Urothelium cell line (cell line): ENCODE measurements at regions not wholly inside any gene's neighbourhood (a gene's known extent, or its start where the extent isn't known, plus 50 kb on each side); places are given as distances from the start of the nearest gene placed in this dataset.
"Not testable (repeated sequence)": the region's sequence is repeated elsewhere in the genome, so short reads cannot be mapped to it uniquely, and the experiment has no call there.

ENCODE experiments used
- DNase-seq: peaks from one replicate; pipeline ENCODE4 v3.0.0; 2011; ENCODE audit warnings: low spot score, mixed read lengths
- FAIRE-seq: peaks from 2 replicates; lab custom pipeline; 2011; peaks lifted over from hg19 to GRCh38; lab: Jason Lieb, UNC

- FAIRE-seq, DNase-seq: not testable (repeated sequence)
These were observed 119.6 kb upstream of the FAR2 start for GRCh38 chr12:29029484-29029883.

DNA sequence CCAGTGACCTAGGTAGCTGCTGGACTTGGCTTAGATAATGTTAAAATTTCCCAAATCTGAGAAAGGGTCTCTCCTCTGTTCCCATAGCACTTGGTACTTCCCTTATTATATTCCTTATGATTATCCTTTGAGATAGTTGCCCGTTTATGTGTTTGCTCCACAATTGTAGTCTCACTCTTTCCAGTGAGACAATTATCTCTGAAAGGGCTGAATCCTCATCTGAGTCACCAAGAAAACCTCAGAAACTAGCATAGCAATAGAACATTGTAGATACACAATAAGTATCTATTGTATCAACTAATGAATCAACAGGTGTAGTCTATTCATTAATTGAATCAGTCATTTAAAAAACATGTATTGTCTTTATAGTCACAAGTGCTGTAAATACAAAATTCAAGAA is 119.1 kb upstream of the FAR2 start:
- FAIRE-seq, result no peak
- no peak for DNase-seq

GRCh38 chr12:29032446-29032845 is 116.6 kb upstream of the FAR2 start:
- no peak for DNase-seq
- no peak for FAIRE-seq

DNA sequence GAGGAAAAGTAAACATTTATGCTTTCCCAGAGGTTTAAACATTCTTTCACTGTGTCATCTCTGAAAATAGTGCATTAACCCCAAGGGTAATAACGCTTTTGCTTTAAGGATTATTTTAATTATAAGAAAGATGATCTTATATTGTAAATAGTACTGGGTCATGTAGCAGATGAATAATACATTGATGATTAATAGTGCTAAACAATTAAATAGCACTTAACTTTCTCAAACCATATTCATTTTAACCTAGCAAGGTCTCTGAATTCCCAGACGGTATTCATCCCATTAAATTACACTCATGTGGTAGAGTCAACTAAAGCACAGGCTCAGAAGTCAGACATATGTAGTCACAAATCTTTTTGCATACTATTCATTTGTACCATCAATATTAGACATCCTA is 115.6 kb upstream of the FAR2 start:
- FAIRE-seq, result no peak

GRCh38 chr12:29035112-29035511 is 114.0 kb upstream of the FAR2 start:
- FAIRE-seq, result no peak
- no peak for DNase-seq

More for the DNA sequence above, 115.6 kb upstream of the FAR2 start:
- no peak for DNase-seq

GRCh38 chr12:29039013-29039412 is 110.1 kb upstream of the FAR2 start:
- FAIRE-seq (no peak), DNase-seq (no peak)

DNA sequence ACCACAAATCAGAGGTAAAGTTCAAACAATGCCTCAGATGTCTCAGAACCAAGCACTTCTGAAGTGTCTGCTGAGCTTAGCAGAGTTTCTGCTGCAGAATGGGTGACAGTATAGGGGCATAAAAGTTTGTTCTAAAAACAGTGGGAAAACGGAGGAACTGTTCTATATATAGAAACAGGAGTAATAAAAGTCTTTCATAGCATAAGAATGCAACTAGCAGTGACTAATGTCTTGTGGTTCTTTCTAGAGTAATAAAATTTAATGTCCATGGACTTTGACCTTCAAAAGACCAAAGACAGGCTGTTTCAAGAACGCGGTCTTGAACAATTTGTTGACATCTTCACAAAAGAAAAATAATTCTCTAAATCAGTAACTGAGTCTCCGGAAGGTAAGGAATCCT is 107.5 kb upstream of the FAR2 start:
- no peak for FAIRE-seq
- DNase-seq, result peak; percentile 62

DNA sequence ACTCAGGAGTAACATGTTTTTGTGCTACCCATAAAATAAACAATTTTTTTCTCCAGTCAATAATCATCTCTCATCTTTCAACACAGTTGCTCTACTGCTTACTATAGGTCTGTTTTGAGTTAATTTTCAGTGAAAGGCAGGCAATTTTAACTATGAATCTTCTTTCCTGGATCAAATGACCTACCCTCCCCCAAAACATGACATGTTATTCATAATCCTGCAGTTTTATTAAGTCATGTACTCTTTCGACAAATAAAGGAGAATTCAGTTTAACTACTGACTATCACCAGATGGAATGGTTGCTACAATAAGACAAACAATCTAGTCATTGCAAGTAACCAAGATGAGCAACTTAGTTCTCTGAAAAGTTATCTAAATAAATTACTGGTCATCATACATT is 106.0 kb upstream of the FAR2 start:
- no peak for FAIRE-seq
- no peak for DNase-seq

DNA sequence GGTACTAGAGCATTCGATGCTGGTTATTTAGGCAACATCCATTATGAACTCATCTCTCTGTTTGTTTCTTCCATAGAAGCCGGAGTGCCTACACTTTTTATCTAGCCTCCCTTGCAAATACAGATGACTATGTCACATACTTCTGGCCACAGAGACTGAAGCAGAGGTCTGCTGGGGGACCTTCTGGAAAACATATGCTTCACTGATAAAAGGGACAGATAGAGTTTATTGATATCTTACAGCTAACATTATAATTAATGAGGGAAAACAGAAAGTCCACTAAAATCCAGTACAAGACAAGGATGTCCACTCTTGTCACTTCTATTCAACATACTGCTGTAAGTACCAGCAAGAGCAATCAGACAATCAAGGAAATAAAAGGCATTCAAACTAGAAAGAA is 104.3 kb upstream of the FAR2 start:
- FAIRE-seq (no peak), DNase-seq (no peak)

GRCh38 chr12:29048787-29049186 is 100.3 kb upstream of the FAR2 start:
- no peak for DNase-seq
- FAIRE-seq, result no peak

GRCh38 chr12:29050503-29050902 is 98.6 kb upstream of the FAR2 start:
- FAIRE-seq (no peak), DNase-seq (no peak)

GRCh38 chr12:29051221-29051620 is 97.9 kb upstream of the FAR2 start:
- DNase-seq (no peak), FAIRE-seq (no peak)

- no peak for DNase-seq
- no peak for FAIRE-seq
These were observed 95.5 kb upstream of the FAR2 start for GRCh38 chr12:29053567-29053966.

DNA sequence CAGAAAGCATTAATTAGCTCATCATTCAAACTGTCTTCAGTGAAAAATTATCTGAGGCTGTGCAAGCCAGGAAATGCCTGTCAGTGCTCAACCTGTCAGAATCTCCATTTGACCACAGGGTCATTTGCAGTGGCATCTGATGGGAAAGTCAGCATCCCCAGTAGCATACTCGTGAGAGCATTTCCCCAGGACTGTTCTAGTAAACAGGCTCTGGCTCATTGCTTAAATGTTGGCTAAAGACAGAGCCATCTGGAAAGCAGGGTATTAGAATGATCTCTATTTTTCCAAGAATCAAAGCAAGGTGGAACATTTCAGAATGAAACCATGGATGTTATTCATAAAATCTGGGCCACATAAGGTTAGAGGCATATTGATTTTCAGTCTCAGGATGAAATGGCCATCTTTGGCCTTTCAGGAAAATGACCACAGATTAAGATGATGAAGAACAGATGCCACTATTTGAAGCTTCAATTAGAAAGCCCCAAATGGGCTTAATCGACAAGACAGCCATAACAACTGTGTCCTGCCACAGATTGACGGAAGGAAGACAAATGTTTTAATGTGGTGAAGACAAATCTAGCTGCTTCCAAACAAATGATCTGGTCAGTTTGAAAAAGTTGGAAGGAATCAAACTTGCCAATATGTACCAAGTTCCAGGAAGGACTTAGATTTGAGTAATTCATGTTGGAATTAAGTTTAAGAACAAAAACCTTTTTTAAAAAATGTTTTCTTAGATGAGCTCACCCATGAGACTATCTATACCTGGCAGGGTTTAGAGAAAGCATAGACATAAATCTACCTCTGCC is 94.0 kb upstream of the FAR2 start:
- DNase-seq (no peak), FAIRE-seq (no peak)

DNA sequence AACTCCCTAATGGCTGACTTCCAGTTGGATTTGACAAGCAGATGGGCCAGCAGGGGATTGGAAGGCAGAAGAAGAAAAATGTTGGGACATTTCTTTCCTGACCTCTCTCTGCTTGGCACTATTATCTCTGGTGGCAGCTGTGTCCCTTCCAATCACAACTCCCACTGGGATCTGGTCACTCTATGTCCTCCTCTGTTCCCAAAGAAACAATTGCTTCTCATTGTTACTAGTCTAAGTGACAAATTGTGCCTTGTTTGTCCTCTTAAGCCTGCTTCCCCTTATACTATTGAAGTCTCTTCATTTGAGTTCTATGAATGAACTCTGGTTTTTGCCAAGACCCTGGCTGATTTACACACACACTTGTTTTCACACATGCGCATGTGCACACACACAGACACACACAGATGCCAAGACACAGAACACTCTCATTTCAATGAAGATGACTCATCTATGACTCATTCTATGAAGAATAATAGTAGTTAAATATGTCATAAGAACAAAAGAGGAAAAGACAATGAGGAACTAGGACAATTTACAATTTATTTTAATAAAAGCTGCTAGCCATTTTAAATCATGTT is 83.0 kb upstream of the FAR2 start:
- DNase-seq (peak; percentile 48), FAIRE-seq (no peak)

DNA sequence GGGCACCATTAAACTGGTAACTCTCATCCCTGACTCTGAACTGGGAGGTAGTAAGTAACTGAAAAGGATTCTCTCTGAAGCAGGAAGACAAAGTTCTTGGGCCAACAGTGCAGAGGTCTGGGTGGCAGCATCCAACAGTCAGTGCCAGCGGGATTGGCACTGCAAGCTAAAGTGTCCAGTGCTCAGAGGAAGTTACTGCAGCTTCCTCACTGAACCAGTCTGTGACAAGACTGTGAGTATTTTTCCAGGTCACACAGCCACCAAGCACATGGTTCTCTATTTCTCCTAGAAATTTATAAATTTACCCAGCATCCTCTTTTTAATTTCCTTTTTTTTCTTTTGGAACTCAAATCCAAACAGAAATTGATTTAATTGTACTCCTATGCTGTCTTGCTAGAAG is 81.6 kb upstream of the FAR2 start:
- DNase-seq (no peak), FAIRE-seq (no peak)

- FAIRE-seq (no peak), DNase-seq (no peak)
These were observed 78.8 kb upstream of the FAR2 start for GRCh38 chr12:29070309-29070708.

DNA sequence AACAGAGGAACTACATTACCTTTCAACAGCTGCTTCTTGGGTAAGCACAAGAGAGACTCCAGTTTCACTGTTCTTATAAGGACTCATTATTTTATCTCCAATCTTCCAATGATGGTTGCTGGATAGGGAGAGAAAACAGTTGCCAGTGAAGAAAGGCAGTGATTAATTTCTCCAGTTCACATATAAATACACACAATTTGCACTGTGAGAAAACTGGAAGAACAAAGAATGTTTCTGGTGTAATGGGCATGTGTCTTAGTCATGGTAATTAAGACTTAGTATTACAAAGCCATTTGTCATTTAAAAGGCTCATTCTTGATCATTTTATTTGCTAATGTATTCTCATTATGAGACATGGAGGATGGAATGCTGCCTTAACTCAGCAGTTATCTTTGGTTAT is 78.0 kb upstream of the FAR2 start:
- FAIRE-seq (no peak), DNase-seq (no peak)

GRCh38 chr12:29072631-29073030 is 76.4 kb upstream of the FAR2 start:
- no peak for DNase-seq
- no peak for FAIRE-seq

DNA sequence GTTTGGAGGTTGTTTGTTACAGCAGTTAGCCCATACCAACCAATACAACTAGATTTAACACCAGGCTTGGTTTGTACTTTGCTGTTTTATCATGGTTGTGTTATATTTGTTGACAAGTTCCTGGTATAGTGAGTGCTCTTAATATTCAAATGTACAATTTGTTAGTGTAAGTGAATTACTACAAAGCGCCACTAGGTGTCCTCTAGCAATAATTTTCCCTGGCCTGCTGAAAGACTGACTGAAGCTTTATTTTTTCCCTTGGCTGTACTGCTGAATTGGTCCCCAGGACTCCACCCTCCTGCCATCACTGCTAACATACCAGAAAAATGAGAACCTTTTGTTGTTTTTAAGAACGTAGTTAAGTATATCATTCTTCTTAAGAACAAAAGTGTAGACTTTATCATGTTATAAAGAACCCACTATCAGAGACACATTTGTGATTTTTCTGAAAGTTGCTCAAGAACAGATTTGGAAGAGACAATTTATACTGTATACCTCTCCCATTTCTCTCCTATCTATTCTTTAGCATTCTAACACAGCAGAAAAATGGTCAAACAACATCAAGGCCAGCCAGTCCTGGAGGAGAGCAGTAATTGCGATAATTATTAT is 75.3 kb upstream of the FAR2 start:
- DNase-seq (peak; percentile 23), FAIRE-seq (no peak)

GRCh38 chr12:29081101-29081500 is 68.0 kb upstream of the FAR2 start:
- no peak for FAIRE-seq

DNA sequence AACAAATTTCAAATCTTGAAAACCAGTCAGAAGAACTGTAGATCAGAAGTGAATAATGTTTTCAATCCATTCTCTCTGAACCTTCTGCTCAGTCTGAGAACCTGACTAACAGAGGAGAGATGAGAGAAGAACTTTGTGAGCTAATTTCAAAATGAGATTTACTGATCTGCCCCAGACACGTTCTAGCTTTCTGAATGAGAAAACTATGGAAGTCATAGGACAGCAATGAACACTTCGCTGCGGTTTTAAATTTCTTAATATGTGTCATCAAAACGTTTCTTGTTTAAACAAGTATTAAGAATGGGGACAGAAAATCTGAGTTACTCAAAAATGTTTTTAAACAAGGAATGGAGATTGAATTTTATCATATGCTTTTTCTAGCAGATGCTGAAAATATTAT is 66.6 kb upstream of the FAR2 start:
- DNase-seq, result no peak
- no peak for FAIRE-seq

More at GRCh38 chr12:29081101-29081500, 68.0 kb upstream of the FAR2 start:
- DNase-seq, result no peak
